Mesenchymal stem cell (in vitro differentiated cells and primary cell): ENCODE measurements at regions not wholly inside any gene's neighbourhood (a gene's known extent, or its start where the extent isn't known, plus 50 kb on each side); places are given as distances from the start of the nearest gene placed in this dataset.

Source experiments
- DNase-seq: peaks from one replicate; pipeline ENCODE4 v3.0.0-alpha.2; 2013
- H2AFZ ChIP-seq: one replicate; pipeline ENCODE4 v1.6.1; 2013; ENCODE audit warnings: low read depth, mild to moderate bottlenecking, control low read depth, inconsistent platforms, low read length, moderate library complexity
- H2AK5ac ChIP-seq: 2 replicates; pipeline ENCODE4 v1.6.1; 2013; ENCODE audit warnings: low read length, moderate library complexity, mild to moderate bottlenecking, inconsistent platforms; ENCODE audit not compliant: severe bottlenecking
- H2BK120ac ChIP-seq: one replicate; pipeline ENCODE4 v1.6.1; 2013; ENCODE audit warnings: low read depth, mild to moderate bottlenecking, inconsistent platforms, low read length, moderate library complexity
- H2BK12ac ChIP-seq, 2 experiments: one replicate each; pipeline ENCODE4 v1.6.1; 2013; ENCODE audit warnings: inconsistent platforms in 2 of 2, low read length in 2 of 2, mild to moderate bottlenecking in 2 of 2, moderate library complexity in 2 of 2, control low read depth in 1 of 2
- H2BK15ac ChIP-seq: one replicate; pipeline ENCODE4 v1.6.1; 2013; ENCODE audit warnings: mild to moderate bottlenecking, low read depth, inconsistent platforms; ENCODE audit not compliant: poor library complexity, severe bottlenecking
- H2BK5ac ChIP-seq: 2 replicates; pipeline ENCODE4 v1.6.1; 2013; ENCODE audit warnings: low read depth, mild to moderate bottlenecking, low read length, control low read depth, inconsistent platforms; ENCODE audit not compliant: poor library complexity, severe bottlenecking
- H3K14ac ChIP-seq, 2 experiments: one replicate each; pipeline ENCODE4 v1.6.1; 2013; ENCODE audit warnings: inconsistent platforms in 2 of 2, low read length in 2 of 2, control low read depth in 1 of 2, mild to moderate bottlenecking in 1 of 2, moderate library complexity in 1 of 2
- H3K18ac ChIP-seq, 2 experiments: one replicate each; pipeline ENCODE4 v1.6.1; 2013; ENCODE audit warnings: inconsistent platforms in 2 of 2, low read length in 2 of 2, control low read depth in 1 of 2, low read depth in 1 of 2, mild to moderate bottlenecking in 1 of 2
- H3K23ac ChIP-seq, 2 experiments: one replicate each; pipeline ENCODE4 v1.6.1; 2013; ENCODE audit warnings: inconsistent platforms in 2 of 2, low read length in 2 of 2, mild to moderate bottlenecking in 2 of 2, moderate library complexity in 2 of 2, control low read depth in 1 of 2
- H3K27ac ChIP-seq: 2 replicates; pipeline ENCODE4 v1.5.1; 2013; ENCODE audit warnings: mild to moderate bottlenecking, moderate library complexity, low read length, control low read depth, inconsistent platforms; ENCODE audit not compliant: poor library complexity, severe bottlenecking
- H3K27me3 ChIP-seq, 2 experiments: 2 replicates each; pipeline versions ENCODE4 v1.6.1 to v1.7.0; 2013; ENCODE audit warnings: low read length in 2 of 2, mild to moderate bottlenecking in 2 of 2, moderate library complexity in 2 of 2, control low read depth in 1 of 2, inconsistent platforms in 1 of 2; ENCODE audit not compliant: control insufficient read depth in 1 of 2, insufficient read depth in 1 of 2
- H3K36me3 ChIP-seq, 2 experiments: 2 replicates each; pipeline versions ENCODE4 v1.6.1 to v1.7.0; 2013; ENCODE audit warnings: low read length in 2 of 2, control low read depth in 1 of 2, inconsistent platforms in 1 of 2, low read depth in 1 of 2, mild to moderate bottlenecking in 1 of 2; ENCODE audit not compliant: insufficient read depth in 2 of 2, control insufficient read depth in 1 of 2
- H3K4ac ChIP-seq, 2 experiments: one replicate each; pipeline ENCODE4 v1.6.1; 2013; ENCODE audit warnings: inconsistent platforms in 2 of 2, low read length in 2 of 2, mild to moderate bottlenecking in 2 of 2, moderate library complexity in 2 of 2, control low read depth in 1 of 2, low read depth in 1 of 2
- H3K4me1 ChIP-seq: 2 replicates; pipeline ENCODE4 v1.6.1; 2013; ENCODE audit warnings: low read depth, low read length, control low read depth; ENCODE audit not compliant: control insufficient read depth, insufficient read depth
- H3K4me2 ChIP-seq: 2 replicates; pipeline ENCODE4 v1.6.1; 2013; ENCODE audit warnings: low read length, mild to moderate bottlenecking, inconsistent platforms; ENCODE audit not compliant: poor library complexity, severe bottlenecking
- H3K4me3 ChIP-seq, 2 experiments: 2 replicates each; pipeline versions ENCODE4 v1.5.1 to v1.7.0; 2013; ENCODE audit warnings: low read length in 2 of 2, mild to moderate bottlenecking in 2 of 2, control low read depth in 1 of 2, low read depth in 1 of 2; ENCODE audit not compliant: insufficient read depth in 1 of 2
- H3K79me1 ChIP-seq: replicated peaks from 2 replicates; pipeline ENCODE4 v1.6.1; 2013; ENCODE audit warnings: mild to moderate bottlenecking, control low read depth, low read length, inconsistent platforms; ENCODE audit not compliant: poor library complexity, severe bottlenecking
- H3K9ac ChIP-seq: 2 replicates; pipeline ENCODE4 v1.7.0; 2013; ENCODE audit warnings: mild to moderate bottlenecking, low read length, moderate library complexity
- H3K9me3 ChIP-seq: 2 replicates; pipeline ENCODE4 v1.7.0; 2013; ENCODE audit warnings: mild to moderate bottlenecking, low read length; ENCODE audit not compliant: control insufficient read depth
- H4K8ac ChIP-seq: one replicate; pipeline ENCODE4 v1.6.1; 2013; ENCODE audit warnings: inconsistent platforms, mild to moderate bottlenecking, low read length, moderate library complexity
- H4K91ac ChIP-seq: one replicate; pipeline ENCODE4 v1.6.1; 2013; ENCODE audit warnings: mild to moderate bottlenecking, low read length, inconsistent platforms
- WGBS: methylation state at CpG from one replicate; pipeline ENCODE4 v1.1.7; 2013; ENCODE audit warnings: mixed read lengths; 5-methylcytosine and 5-hydroxymethylcytosine counted together

- Histone ChIP-seq H3K4me1 (no peaks in the 10 kb centered on the region), H3K79me1 (no peaks in the 10 kb centered on the region), H4K91ac (no peak overlapping the region), H3K23ac (no peak overlapping the region), H3K4me2 (no peak overlapping the region), H2BK12ac (no peak overlapping the region), H3K9me3 (no peaks in the 10 kb centered on the region), H2BK120ac (no peak overlapping the region), H4K8ac (no peak overlapping the region), H2AFZ (no peak overlapping the region), H3K27me3 (no peaks in the 10 kb centered on the region), H3K14ac (no peak overlapping the region), H2AK5ac (no peak overlapping the region), H2BK15ac (no peak overlapping the region), H3K4me3 (no peak overlapping the region), H3K9ac (no peak overlapping the region), H3K18ac (no peak overlapping the region), H3K36me3 (no peaks in the 10 kb centered on the region), H3K4ac (no peak overlapping the region), H2BK5ac (no peak overlapping the region), H3K27ac (no peak overlapping the region)
- no peak for DNase-seq
- 67% methylated on average over 29 of the region's 29 CpGs for WGBS
These were observed 54.4 kb upstream of the C1orf174 start for GRCh38 chr1:3954170-3955169.

DNA sequence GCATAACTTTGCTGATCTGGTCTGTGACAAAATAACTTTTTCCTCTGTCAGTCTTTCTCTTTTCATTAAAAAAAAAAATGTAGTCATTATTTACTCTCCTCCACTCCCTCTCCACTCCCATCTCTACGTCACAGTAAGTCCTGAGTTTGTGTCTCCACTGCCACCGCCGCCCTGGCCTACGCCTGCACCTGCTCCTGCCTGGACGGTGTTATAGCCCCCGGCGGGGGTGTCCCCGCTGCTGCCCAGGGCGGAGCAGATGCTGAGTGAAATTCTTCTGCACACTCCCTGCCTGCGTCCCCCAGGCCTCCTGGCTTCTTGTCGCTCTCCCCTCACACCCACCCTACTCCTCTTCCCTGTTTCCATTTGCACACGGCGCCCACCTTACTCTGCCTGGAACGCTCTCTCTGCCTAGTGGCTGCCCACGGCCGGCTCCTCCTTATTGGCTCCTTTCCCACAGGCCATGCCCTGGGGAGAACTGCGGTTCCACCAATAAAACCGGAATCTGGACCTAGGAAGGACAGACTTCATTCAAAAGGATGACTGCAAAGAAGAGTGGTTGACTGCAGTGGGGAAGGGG, 55.2 kb upstream of the C1orf174 start:
- Histone ChIP-seq H2AK5ac (no peak overlapping the region), H3K4me1 (no peaks in the 10 kb centered on the region), H3K4me2 (no peak overlapping the region), H2BK15ac (no peak overlapping the region), H2AFZ (no peak overlapping the region), H3K27ac (no peak overlapping the region), H3K9me3 (no peaks in the 10 kb centered on the region), H2BK5ac (no peak overlapping the region), H4K8ac (no peak overlapping the region), H2BK120ac (no peak overlapping the region), H3K23ac (no peak overlapping the region), H3K27me3 (no peaks in the 10 kb centered on the region), H3K79me1 (no peaks in the 10 kb centered on the region), H3K18ac (no peak overlapping the region), H2BK12ac (no peak overlapping the region), H3K9ac (no peak overlapping the region), H3K4ac (no peak overlapping the region), H3K4me3 (no peak overlapping the region), H4K91ac (no peak overlapping the region), H3K14ac (no peak overlapping the region), H3K36me3 (no peaks in the 10 kb centered on the region)
- no peak for DNase-seq
- 83% methylated on average over 18 of the region's 18 CpGs for WGBS

- Histone ChIP-seq H2AK5ac (no peak overlapping the region), H3K4ac (no peak overlapping the region), H3K4me2 (no peak overlapping the region), H3K4me3 (no peak overlapping the region), H3K9me3 (no peaks in the 10 kb centered on the region), H2BK15ac (no peak overlapping the region), H3K18ac (no peak overlapping the region), H2BK12ac (no peak overlapping the region), H2BK5ac (no peak overlapping the region), H4K8ac (no peak overlapping the region), H3K23ac (no peak overlapping the region), H3K79me1 (no peaks in the 10 kb centered on the region), H3K27ac (no peak overlapping the region), H3K14ac (no peak overlapping the region), H3K9ac (no peak overlapping the region), H3K4me1 (no peaks in the 10 kb centered on the region), H2AFZ (no peak overlapping the region), H3K36me3 (no peaks in the 10 kb centered on the region), H4K91ac (no peak overlapping the region), H3K27me3 (no peaks in the 10 kb centered on the region), H2BK120ac (no peak overlapping the region)
- WGBS: 64% methylated on average over 14 of the region's 14 CpGs
- no peak for DNase-seq
These were observed 56.6 kb upstream of the C1orf174 start for GRCh38 chr1:3956527-3957170.

DNA sequence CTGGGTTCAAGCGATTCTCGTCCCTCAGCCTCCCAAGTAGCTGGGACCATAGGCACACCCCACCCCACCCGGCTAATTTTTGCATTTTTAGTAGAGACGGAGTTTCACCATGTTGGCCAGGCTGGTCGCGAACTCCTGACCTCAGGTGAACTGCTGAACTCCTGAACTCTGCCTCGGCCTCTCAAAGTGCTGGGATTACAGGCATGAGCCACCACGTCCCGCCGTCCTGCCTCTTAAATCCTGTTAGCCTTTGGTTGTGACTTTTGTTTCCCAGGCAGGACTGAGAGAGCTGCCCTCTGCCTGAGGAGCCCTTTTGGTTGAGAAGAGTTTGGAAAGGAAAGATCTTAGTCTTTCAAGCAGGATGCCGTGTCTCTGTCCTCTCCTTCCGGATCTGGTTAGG, 59.3 kb upstream of the C1orf174 start:
- Histone ChIP-seq H3K4me1 (no peaks in the 10 kb centered on the region), H4K8ac (no peak overlapping the region), H3K9me3 (no peaks in the 10 kb centered on the region), H2AFZ (no peak overlapping the region), H3K79me1 (no peaks in the 10 kb centered on the region), H2BK15ac (no peak overlapping the region), H3K27ac (no peak overlapping the region), H2AK5ac (no peak overlapping the region), H3K36me3 (no peaks in the 10 kb centered on the region), H3K4ac (no peak overlapping the region), H3K4me3 (no peak overlapping the region), H3K18ac (no peak overlapping the region), H3K14ac (no peak overlapping the region), H2BK120ac (no peak overlapping the region), H2BK5ac (no peak overlapping the region), H3K4me2 (no peak overlapping the region), H3K9ac (no peak overlapping the region), H3K23ac (no peak overlapping the region), H2BK12ac (no peak overlapping the region), H3K27me3 (no peaks in the 10 kb centered on the region), H4K91ac (no peak overlapping the region)
- no peak for DNase-seq
- WGBS: 79% methylated on average over 12 of the region's 12 CpGs
